ENCODE measurements at regions not wholly inside any gene's neighbourhood (a gene's known extent, or its start where the extent isn't known, plus 50 kb on each side); places are given as distances from the start of the nearest gene placed in this dataset.
"Not testable (repeated sequence)": the region's sequence is repeated elsewhere in the genome, so short reads cannot be mapped to it uniquely, and the experiment has no call there.

DNA sequence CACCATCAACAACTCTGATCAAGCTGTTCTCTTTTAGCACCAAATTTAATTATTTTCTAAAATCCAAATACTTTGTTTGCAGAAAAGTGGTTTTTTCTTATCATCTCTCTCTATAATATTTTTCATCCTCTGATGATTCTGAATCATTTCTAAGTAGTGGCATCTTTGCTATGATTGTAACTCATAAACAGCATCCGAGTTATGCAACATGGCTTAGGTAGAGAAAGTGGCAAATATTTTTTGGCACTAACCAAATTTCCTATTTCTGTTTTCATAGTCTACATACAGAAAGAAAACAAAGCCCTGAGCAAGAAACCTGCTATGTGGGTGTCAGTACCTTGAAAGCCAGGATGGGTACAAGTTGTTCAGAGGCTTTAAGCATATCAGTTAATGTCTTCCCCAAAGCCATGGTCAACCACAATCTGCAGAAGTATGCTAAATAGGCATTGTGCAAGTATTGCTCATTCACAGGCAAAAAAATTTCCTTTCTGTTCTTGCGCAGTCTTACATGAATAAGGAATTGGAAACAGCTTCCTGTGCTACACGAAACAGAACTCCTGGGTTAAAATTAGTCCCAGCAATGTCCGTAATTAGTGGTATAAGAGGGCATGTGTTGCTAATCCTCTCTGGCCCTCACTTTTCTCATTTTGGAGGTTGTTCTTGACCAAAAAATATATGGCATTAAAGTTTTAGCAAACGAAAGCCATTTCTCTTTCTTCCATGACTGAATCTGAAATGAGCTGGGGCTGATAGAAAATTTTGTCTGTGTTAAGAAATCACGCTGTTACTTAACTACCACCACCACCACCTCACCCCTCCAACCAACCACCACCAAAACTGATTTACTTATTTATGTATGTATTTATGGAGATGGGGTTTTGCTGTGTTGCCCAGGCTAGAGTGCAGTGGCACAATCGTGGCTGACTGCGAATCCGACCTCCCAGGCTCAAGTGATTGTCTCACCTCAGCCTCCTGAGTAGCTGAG lies 325.6 kb upstream of the MAGI2 start:
- DNase-seq (ENCODE audit: low read depth), result no peak

DNA sequence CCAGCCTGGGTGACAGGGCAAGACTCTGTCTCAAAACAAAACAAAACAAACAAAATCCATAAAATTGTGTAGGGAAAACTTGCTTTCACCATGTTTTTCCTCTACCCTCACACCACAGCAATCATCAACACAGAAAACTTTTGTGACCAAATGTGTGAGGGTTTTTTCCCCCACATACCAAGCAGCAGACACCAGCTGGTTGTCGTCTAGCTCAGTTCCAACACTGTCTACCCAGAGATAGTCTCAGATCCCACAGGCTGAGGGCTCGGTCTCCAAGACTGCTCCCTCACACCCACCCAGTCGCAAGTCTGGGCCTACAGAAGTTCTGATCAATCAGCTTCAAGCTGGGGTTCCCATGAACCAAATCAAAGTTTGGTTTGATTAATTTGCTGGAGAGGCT lies 322.4 kb upstream of the MAGI2 start:
- DNase-seq (ENCODE audit: low read depth), result no peak

DNA sequence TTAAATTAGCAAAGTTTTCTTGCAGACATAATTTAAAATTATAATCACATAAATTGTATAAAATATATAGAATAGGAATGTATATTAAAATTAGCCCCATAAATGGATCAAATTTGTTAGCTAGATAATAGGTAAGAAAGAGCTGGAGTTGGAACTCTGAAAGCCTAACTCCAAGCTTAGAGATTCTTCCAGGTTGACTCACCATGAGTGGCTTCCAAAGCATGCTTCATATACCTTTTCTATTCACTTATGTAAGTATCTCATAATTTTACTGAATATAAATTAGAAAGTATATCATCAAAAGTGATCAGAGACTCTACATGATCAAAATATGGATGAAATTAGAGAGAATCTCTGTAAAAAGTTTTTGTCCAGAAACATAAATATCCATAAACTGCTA lies 320.7 kb upstream of the MAGI2 start:
- no peak for DNase-seq (ENCODE audit: low read depth)

- no peak for DNase-seq (ENCODE audit: low read depth)
Observed at GRCh38 chr7:79770970-79771369, 317.5 kb upstream of the MAGI2 start.

- DNase-seq (ENCODE audit: low read depth), result no peak
Observed at GRCh38 chr7:79770063-79770462, 316.6 kb upstream of the MAGI2 start.

DNA sequence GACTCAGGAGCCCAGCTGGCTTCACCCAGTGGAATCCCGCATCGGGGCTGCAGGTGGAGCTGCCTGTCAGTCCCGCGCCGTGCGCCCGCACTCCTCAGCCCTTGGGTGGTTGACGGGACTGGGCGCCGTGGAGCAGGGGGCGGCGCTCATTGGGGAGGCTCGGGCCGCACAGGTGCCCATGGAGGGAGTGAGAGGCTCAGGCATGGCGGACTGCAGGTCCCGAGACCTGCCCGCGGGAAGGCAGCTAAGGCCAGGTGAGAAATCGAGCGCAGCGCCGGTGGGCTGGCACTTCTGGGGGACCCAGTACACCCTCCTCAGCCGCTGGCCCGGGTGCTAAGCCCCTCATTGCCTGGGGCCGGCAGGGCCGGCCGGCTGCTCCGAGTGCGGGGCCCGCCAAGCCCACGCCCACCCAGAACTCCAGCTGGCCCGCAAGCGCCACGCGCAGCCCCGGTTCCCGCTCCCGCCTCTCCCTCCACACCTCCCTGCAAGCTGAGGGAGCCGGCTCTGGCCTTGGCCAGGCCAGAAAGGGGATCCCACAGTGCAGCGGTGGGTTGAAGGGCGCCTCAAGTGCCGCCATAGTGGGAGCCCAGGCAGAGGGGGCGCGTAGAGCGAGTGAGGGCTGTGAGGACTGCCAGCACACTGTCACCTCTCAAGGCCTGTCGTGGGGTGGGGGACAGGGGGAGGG lies 314.6 kb upstream of the MAGI2 start:
- DNase-seq (ENCODE audit: low read depth), result not testable (repeated sequence)

DNA sequence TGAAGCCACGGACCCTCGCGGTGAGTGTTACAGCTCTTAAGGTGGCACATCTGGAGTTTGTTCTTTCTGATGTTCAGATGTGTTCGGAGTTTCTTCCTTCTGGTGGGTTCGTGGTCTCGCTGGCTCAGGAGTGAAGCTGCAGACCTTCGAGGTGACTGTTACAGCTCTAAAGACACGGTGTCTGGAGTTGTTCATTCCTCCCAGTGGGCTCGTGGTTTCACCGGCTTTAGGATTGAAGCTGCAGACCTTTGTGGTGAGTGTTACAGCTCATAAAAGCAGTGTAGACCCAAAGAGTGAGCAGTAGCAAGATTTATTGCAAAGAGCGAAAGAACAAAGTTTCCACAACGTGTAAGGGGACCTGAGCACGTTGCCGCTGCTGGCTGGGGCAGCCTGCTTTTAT lies 313.7 kb upstream of the MAGI2 start:
- DNase-seq (ENCODE audit: low read depth), result not testable (repeated sequence)

DNA sequence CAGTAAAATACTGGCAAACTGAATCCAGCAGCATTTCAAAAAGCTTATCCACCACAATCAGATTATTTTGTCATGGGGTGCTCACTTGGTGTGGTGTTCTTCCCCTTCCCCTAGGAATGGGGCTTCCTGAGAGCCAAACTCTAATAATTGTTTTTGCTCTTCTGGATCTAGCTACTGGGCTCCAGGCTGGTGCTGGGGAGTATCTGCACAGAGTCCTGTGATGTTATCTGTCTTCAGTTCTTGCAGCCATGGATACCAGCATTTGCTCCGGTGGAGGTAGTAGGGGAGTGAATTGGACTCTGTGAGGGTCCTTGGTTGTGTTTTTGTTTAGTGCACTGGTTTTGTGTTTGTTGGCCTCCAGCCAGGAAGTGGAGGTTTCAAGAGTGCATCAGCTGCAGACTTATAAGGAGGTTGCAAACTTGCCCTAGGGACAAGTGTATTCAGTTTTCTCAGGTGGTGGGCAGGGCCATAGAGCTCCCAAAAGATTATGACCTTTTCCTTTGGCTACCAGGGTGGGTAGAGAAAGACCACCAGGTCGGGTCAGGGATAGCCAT lies 308.5 kb upstream of the MAGI2 start:
- DNase-seq (ENCODE audit: low read depth), result no peak

DNA sequence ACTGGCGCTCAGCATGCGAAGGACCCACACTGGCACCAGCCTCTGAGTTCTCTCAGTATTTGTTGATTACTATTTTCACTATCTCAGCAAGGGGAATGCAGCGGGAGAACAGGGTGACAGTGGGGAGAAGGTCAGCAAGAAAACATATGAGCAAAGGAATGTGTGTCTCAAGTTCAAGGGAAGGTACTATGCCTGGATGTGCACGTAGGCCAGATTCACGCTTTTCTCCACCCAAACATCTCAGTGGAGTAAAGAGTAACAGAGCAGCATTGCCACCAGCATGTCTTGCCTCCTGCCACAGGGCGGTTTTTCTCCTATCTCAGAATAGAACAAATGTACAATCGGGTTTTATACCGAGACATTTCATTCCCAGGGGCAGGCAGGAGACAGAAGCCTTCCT lies 297.5 kb upstream of the MAGI2 start:
- not testable (repeated sequence) for DNase-seq (ENCODE audit: low read depth)

GRCh38 chr7:79749856-79750255 lies 296.4 kb upstream of the MAGI2 start:
- no peak for DNase-seq (ENCODE audit: low read depth)

DNA sequence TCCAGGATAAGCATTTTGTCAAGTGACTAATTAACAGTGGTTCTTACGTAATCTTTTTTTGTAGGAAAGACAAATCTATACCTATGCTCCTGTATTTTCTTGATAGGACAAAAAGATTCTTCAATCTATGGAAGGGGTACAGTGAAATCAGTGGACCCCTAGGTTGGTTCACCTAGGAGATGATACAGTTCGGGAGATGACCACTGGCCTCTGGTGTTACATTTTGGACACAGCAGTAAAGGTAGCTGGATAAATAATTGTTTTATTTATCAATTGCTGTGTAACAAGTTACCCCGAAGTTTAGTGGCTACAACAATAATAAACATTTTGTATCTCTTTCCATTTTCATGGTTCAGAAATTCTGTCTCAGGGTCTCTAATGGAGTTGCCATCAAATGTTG lies 288.2 kb upstream of the MAGI2 start:
- no peak for DNase-seq (ENCODE audit: low read depth)

- DNase-seq (ENCODE audit: low read depth), result no peak
Observed at GRCh38 chr7:79740076-79740475, 286.6 kb upstream of the MAGI2 start.

DNA sequence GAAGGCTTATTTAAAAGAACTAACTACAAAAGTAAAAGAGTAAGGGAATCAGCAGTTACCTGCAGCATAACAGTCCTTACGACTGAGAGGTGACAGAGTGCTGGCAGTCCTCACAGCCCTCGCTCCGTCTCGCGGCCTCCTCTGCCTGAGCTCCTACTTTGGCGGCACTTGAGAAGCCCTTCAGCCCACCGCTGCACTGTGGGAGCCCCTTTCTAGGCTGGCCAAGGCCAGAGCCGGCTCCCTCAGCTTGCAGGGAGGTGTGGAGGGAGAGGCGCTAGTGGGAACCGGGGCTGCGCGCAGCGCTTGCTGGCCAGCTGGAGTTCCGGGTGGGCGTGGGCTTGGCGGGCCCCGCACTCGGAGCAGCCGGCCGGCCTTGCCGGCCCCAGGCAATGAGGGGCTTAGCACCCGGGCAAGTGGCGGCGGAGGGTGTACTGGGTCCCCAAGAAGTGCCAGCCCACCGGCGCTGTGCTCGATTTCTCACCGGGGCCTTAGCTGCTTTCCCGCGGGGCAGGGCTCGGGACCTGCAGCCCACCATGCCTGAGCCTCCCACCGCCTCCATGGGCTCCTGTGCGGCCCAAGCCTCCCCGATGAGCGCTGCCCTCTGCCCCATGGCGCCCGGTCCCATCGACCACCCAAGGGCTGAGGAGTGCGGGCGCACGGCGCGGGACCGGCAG lies 285.7 kb upstream of the MAGI2 start:
- DNase-seq (ENCODE audit: low read depth), result not testable (repeated sequence)

- DNase-seq (ENCODE audit: low read depth), result no peak
Observed at GRCh38 chr7:79736418-79736817, 283.0 kb upstream of the MAGI2 start.

- no peak for DNase-seq (ENCODE audit: low read depth)
Observed at GRCh38 chr7:79735012-79735411, 281.5 kb upstream of the MAGI2 start.

GRCh38 chr7:79734181-79734580 lies 280.7 kb upstream of the MAGI2 start:
- peak; percentile 3 for DNase-seq (ENCODE audit: low read depth)

DNA sequence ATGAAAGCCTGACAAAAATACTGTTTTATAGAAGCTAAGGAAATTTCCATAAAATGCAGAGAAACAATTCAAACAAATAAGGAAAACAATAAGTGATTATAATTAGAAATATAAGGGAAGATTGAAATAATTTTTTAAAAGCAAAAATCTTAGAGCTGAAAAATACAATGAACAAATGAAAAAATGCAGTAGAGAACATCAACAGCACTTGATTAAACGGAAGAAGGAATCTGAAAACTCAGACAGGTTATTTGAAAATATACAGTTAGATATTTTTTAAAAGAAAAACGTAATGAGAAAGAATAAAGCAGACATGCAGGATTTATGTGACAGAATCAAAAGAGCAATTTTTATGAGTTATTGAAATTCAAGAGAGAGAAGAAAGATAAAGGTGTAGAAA lies 279.1 kb upstream of the MAGI2 start:
- DNase-seq (ENCODE audit: low read depth), result no peak

- DNase-seq (ENCODE audit: low read depth), result no peak
Observed at GRCh38 chr7:79730971-79731370, 277.5 kb upstream of the MAGI2 start.

DNA sequence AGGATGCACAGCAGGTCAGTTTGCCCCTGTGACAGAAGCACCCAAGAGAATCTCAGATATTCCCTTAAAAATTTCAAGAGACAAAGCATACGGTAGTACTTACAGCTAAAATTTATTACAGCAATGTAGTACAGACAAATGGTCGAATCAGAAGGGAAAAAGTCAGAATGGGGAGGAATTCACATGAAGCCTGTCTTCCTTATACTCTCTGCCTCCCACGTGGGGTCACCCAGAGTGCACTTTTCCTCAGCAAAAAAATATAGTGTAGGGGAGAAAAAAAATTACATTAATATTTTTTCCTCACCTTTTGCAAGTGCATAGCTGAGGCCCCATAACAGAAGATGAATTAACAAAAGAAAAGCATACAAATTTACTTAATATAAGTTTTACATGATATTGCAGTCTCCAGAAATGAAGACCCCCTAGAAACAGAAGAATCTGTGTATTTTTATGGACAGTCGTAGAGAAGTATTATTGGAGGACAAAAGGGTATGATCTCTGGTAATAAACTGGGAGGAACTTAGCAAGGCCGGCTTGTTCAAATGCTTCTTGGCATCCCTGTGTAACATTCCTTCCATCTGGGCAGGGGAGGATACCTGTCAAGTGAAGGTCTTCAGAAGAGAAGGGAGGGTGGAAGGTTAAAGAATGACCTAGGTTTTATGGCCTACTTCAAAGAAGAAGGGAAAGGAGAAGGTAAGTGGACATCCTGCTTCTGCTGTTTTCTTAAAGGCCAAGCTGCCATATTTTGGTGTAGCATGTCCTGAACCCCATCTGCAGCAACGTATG lies 270.6 kb upstream of the MAGI2 start:
- DNase-seq (ENCODE audit: low read depth), result no peak

DNA sequence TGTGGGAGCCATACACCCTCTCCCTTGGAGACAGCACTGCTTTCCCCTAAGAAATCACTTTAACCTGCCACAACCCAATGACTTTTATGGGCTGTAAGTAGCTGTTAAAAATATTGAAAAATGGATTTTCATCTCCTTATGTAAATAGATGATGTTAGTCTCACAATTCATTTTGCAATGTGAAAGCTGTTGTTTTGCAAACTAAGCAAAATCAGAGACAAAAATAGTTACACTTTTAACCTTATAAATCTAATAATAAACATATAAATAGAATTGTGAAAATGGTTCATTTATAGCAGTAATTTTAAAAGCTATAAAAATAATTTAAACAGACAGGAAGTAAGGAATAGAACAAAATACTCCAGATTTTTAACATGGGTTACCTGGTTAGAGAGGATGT lies 268.8 kb upstream of the MAGI2 start:
- DNase-seq (ENCODE audit: low read depth), result no peak

GRCh38 chr7:79719216-79719615 lies 265.7 kb upstream of the MAGI2 start:
- no peak for DNase-seq (ENCODE audit: low read depth)

All from RPMI7951 (cell line).